GM18861 (cell line): ENCODE measurements at regions not wholly inside any gene's neighbourhood (a gene's known extent, or its start where the extent isn't known, plus 50 kb on each side); places are given as distances from the start of the nearest gene placed in this dataset.

Experiments
- ATAC-seq: cut with Tn5 transposase; IDR thresholded peaks from one replicate; pipeline ENCODE4 v1.9.1; 2021; ENCODE audit not compliant: unreplicated experiment

- ATAC-seq, result no peak
Observed at GRCh38 chr7:45447296-45447695, 126.9 kb upstream of the ADCY1 start.

- ATAC-seq, result no peak
Observed at GRCh38 chr7:45450571-45451204, 123.5 kb upstream of the ADCY1 start.

GRCh38 chr7:45451342-45452035, 122.7 kb upstream of the ADCY1 start:
- no peak for ATAC-seq

GRCh38 chr7:45454771-45455170, 119.4 kb upstream of the ADCY1 start:
- no peak for ATAC-seq

- no peak for ATAC-seq
Observed at GRCh38 chr7:45455662-45456061, 118.5 kb upstream of the ADCY1 start.

GRCh38 chr7:45456105-45456504, 118.1 kb upstream of the ADCY1 start:
- ATAC-seq, result no peak

GRCh38 chr7:45456747-45457524, 117.2 kb upstream of the ADCY1 start:
- no peak for ATAC-seq

GRCh38 chr7:45457591-45457990, 116.6 kb upstream of the ADCY1 start:
- no peak for ATAC-seq

GRCh38 chr7:45459476-45459875, 114.7 kb upstream of the ADCY1 start:
- no peak for ATAC-seq

GRCh38 chr7:45460379-45460778, 113.8 kb upstream of the ADCY1 start:
- no peak for ATAC-seq

- ATAC-seq, result no peak
Observed at GRCh38 chr7:45461026-45461425, 113.1 kb upstream of the ADCY1 start.

- no peak for ATAC-seq
Observed at GRCh38 chr7:45469103-45469502, 105.1 kb upstream of the ADCY1 start.

- ATAC-seq, result no peak
Observed at GRCh38 chr7:45470031-45470430, 104.1 kb upstream of the ADCY1 start.

- no peak for ATAC-seq
Observed at GRCh38 chr7:45479781-45480180, 94.4 kb upstream of the ADCY1 start.

- no peak for ATAC-seq
Observed at GRCh38 chr7:45482451-45482850, 91.7 kb upstream of the ADCY1 start.

GRCh38 chr7:45484094-45484493, 90.1 kb upstream of the ADCY1 start:
- ATAC-seq, result no peak

GRCh38 chr7:45486575-45486974, 87.6 kb upstream of the ADCY1 start:
- ATAC-seq, result no peak

GRCh38 chr7:45494885-45495284, 79.3 kb upstream of the ADCY1 start:
- ATAC-seq, result no peak

GRCh38 chr7:45495618-45496017, 78.5 kb upstream of the ADCY1 start:
- ATAC-seq, result no peak

GRCh38 chr7:45500257-45500656, 73.9 kb upstream of the ADCY1 start:
- ATAC-seq, result no peak

- ATAC-seq, result no peak
Observed at GRCh38 chr7:45501791-45502190, 72.4 kb upstream of the ADCY1 start.

- no peak for ATAC-seq
Observed at GRCh38 chr7:45506059-45506458, 68.1 kb upstream of the ADCY1 start.
